ENCODE measurements at regions not wholly inside any gene's neighbourhood (a gene's known extent, or its start where the extent isn't known, plus 50 kb on each side); places are given as distances from the start of the nearest gene placed in this dataset.

GRCh38 chr12:84766375-84766774 lies 146.2 kb downstream of the SLC6A15 start:
- Mint-ChIP-seq H3K36me3 (ENCODE audit: insufficient read depth) (no peaks in the 10 kb centered on the region), H3K4me3 (ENCODE audit: low read depth) (no peak overlapping the region), H3K27me3 (no peaks in the 10 kb centered on the region), H3K27ac (no peak overlapping the region), H3K9me3 (ENCODE audit: low read depth) (no peaks in the 10 kb centered on the region), H3K4me1 (ENCODE audit: low read depth) (no peaks in the 10 kb centered on the region)
- TF ChIP-seq CTCF (IDR thresholded peaks at IDR 0.05; ENCODE audit: unreplicated experiment), result no peak
- no peak for DNase-seq (ENCODE audit: low spot score, unreplicated experiment)

GRCh38 chr12:84764001-84764400 lies 148.6 kb downstream of the SLC6A15 start:
- Mint-ChIP-seq H3K4me1 (ENCODE audit: low read depth) (no peaks in the 10 kb centered on the region), H3K27me3 (no peaks in the 10 kb centered on the region), H3K27ac (no peak overlapping the region), H3K36me3 (ENCODE audit: insufficient read depth) (no peaks in the 10 kb centered on the region), H3K9me3 (ENCODE audit: low read depth) (no peaks in the 10 kb centered on the region), H3K4me3 (ENCODE audit: low read depth) (no peak overlapping the region)
- no peak for TF ChIP-seq CTCF (IDR thresholded peaks at IDR 0.05; ENCODE audit: unreplicated experiment)
- DNase-seq (ENCODE audit: low spot score, unreplicated experiment), result no peak

GRCh38 chr12:84763107-84763506 lies 149.5 kb downstream of the SLC6A15 start:
- Mint-ChIP-seq H3K27me3 (no peaks in the 10 kb centered on the region), H3K4me3 (ENCODE audit: low read depth) (no peak overlapping the region), H3K27ac (no peak overlapping the region), H3K36me3 (ENCODE audit: insufficient read depth) (no peaks in the 10 kb centered on the region), H3K9me3 (ENCODE audit: low read depth) (no peaks in the 10 kb centered on the region), H3K4me1 (ENCODE audit: low read depth) (no peaks in the 10 kb centered on the region)
- TF ChIP-seq CTCF (IDR thresholded peaks at IDR 0.05; ENCODE audit: unreplicated experiment), result no peak
- DNase-seq (ENCODE audit: low spot score, unreplicated experiment), result no peak

GRCh38 chr12:84760091-84760865 lies 152.3 kb downstream of the SLC6A15 start:
- Mint-ChIP-seq H3K27ac (no peak overlapping the region), H3K4me1 (ENCODE audit: low read depth) (no peaks in the 10 kb centered on the region), H3K27me3 (no peaks in the 10 kb centered on the region), H3K9me3 (ENCODE audit: low read depth) (no peaks in the 10 kb centered on the region), H3K4me3 (ENCODE audit: low read depth) (no peak overlapping the region), H3K36me3 (ENCODE audit: insufficient read depth) (no peaks in the 10 kb centered on the region)
- no peak for TF ChIP-seq CTCF (IDR thresholded peaks at IDR 0.05; ENCODE audit: unreplicated experiment)
- DNase-seq (ENCODE audit: low spot score, unreplicated experiment), result no peak

- Mint-ChIP-seq H3K27me3 (no peaks in the 10 kb centered on the region), H3K9me3 (ENCODE audit: low read depth) (no peaks in the 10 kb centered on the region), H3K4me1 (ENCODE audit: low read depth) (no peaks in the 10 kb centered on the region), H3K36me3 (ENCODE audit: insufficient read depth) (no peaks in the 10 kb centered on the region), H3K27ac (no peak overlapping the region), H3K4me3 (ENCODE audit: low read depth) (no peak overlapping the region)
- no peak for DNase-seq (ENCODE audit: low spot score, unreplicated experiment)
- TF ChIP-seq CTCF (IDR thresholded peaks at IDR 0.05; ENCODE audit: unreplicated experiment), result no peak
Observed at GRCh38 chr12:84757978-84758377, 154.6 kb downstream of the SLC6A15 start.

Data from progenitor cell of endocrine pancreas (in vitro differentiated cells).